ENCODE measurements at regions not wholly inside any gene's neighbourhood (a gene's known extent, or its start where the extent isn't known, plus 50 kb on each side); places are given as distances from the start of the nearest gene placed in this dataset.

DNA sequence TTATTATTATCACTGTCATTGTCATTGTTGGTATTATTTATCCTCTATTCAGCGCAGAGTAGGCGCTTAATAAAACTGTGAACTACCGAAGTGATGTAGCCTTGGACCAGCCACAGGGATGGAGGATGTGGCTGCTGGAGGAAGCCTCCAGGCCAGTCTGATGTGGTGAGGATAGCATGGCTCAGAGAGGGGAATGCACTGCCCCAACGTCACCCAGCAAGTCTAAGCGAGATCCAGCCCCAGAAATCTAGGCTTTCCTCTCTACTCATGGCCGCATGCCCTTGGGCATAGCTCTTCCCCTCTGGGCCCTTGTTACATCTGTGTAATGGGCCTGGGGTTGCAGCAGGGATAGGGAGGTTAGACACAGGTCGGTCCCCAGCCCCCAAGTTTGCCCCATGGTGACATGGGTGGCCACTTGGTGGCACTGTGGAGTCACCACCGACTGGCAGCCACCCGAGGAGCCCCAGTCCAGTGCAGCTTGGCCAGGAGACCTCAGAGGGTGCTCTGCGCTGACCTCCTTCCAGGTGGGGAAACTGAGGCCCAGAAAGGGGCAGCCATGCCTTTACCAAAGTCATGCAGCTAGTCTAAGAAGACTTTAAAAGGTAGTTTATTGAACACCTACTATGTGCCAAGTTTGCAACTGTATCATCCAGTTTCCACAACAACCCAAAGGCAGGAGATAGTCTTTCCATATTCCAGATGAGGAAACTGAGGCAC is 395.7 kb downstream of the MN1 start:
- TF ChIP-seq, protein P1, sequence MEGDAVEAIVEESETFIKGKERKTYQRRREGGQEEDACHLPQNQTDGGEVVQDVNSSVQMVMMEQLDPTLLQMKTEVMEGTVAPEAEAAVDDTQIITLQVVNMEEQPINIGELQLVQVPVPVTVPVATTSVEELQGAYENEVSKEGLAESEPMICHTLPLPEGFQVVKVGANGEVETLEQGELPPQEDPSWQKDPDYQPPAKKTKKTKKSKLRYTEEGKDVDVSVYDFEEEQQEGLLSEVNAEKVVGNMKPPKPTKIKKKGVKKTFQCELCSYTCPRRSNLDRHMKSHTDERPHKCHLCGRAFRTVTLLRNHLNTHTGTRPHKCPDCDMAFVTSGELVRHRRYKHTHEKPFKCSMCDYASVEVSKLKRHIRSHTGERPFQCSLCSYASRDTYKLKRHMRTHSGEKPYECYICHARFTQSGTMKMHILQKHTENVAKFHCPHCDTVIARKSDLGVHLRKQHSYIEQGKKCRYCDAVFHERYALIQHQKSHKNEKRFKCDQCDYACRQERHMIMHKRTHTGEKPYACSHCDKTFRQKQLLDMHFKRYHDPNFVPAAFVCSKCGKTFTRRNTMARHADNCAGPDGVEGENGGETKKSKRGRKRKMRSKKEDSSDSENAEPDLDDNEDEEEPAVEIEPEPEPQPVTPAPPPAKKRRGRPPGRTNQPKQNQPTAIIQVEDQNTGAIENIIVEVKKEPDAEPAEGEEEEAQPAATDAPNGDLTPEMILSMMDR (IDR thresholded peaks at IDR 0.05), result peak in 5 of 6 experiments; percentile 39 to 67 (median 55)
- TF ChIP-seq POLR2A (IDR thresholded peaks at IDR 0.05), result no peak
